Colon (tissue), 2 donors: ENCODE measurements at regions not wholly inside any gene's neighbourhood (a gene's known extent, or its start where the extent isn't known, plus 50 kb on each side); places are given as distances from the start of the nearest gene placed in this dataset.

Experiments used
- FAIRE-seq: peaks from 2 replicates; lab custom pipeline; 2012; peaks lifted over from hg19 to GRCh38; lab: Jason Lieb, UNC
- donor health status: control.
- donor health status: control.

DNA sequence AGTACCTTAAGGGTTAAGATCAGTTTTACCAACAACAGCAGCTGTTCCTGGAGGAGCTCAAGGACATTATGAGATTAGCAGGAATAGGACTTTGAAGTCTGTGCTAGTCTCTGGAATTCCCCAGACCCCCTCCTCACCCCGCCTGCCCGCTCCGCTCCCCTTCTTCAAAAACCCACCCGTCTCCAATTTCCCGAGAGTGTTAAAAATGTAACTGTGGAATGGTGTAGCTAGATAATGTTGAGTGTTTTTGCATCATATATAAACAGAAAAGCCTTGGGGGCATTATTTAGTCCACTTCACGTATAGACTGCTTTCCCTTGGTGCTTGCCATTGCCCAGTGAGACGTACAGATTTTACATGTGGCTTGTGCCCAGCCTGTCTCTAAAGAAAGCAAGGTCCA lies 65.0 kb upstream of the SEMA6D start:
- no peak for FAIRE-seq

DNA sequence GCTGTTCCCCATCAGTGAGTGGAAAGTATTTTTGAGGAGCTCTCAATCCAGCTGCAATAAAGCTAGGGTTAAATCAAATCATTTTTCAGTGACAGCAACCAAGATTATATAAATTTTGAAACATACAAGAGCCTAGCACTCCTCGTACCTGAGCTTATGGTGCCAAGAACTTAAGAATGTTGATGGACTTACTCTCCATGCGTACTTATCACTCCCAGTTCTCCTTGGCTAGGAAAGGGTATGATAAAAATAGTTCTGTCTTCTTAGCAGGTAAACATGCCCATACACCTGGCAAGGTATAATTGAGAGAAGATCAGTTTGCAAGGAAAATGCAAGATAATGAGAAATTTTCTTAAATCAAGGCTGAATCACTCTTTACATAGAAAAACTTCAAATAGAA lies 64.5 kb upstream of the SEMA6D start:
- no peak for FAIRE-seq

DNA sequence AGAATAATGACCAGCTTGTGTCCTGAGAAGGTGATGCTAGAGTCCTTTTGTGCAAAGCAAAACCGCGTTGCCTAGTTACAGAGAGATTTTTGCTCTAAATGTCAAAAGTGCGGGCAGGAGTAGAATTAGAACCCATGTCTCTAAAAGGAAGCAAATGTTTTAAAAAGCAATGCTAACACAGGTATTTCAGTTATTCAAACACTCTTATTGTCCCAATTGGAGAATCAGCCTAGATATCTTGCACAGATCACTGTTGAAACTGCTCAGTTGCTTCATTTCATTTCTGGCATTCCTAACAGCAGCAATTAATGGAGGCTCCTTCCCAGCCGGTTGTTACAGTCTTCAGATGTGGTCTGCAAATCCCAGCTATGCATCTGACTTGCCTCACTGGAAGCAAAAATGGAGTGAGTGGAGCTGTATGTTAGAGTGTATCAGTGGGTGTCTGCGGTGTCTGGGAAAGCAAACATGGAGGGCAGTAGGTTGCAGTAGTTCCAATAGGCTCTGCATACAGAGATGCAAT lies 55.6 kb upstream of the SEMA6D start:
- FAIRE-seq, result no peak

- no peak for FAIRE-seq
These were observed 54.2 kb upstream of the SEMA6D start for GRCh38 chr15:47663101-47663500.
